ENCODE measurements at regions not wholly inside any gene's neighbourhood (a gene's known extent, or its start where the extent isn't known, plus 50 kb on each side); places are given as distances from the start of the nearest gene placed in this dataset.

- Histone ChIP-seq H3K79me2 (ENCODE audit: insufficient read depth, low read length) (no peaks in the 10 kb centered on the region), H3K27me3 (ENCODE audit: control insufficient read depth in 1 of 2, insufficient read depth in 2 of 2, low read length in 2 of 2) (peaks cover 2 to 60% of the 10 kb centered on the region in 2 experiments; a peak in 4 of 5 replicates), H3K4me3 (replicated peaks in 1 of 3; ENCODE audit: insufficient read depth in 1 of 3, low read depth in 2 of 3, low read length in 3 of 3) (no peak overlapping the region), H4K20me1 (ENCODE audit: insufficient read depth, low read length) (0 out of 2 replicates have a peak, but pooled peaks cover 4% of the 10 kb centered on the region), H2AFZ (ENCODE audit: low read length) (no peak overlapping the region), H3K27ac (ENCODE audit: extremely low read length, insufficient read depth, low read length) (no peak overlapping the region), H3K9ac (ENCODE audit: insufficient read depth, low read depth, low read length) (no peak overlapping the region), H3K4me2 (ENCODE audit: low read depth, low read length) (no peak overlapping the region), H3K4me1 (ENCODE audit: insufficient read depth, low read length) (no peaks in the 10 kb centered on the region), H3K36me3 (replicated peaks in 1 of 2; ENCODE audit: control insufficient read depth in 1 of 2, insufficient read depth in 2 of 2, low read length in 2 of 2) (no peaks in the 10 kb centered on the region), H3K9me3 (ENCODE audit: low read length) (no peaks in the 10 kb centered on the region)
- intact Hi-C loops (cut with micrococcal nuclease; ENCODE audit: unreplicated experiment) (no loop called here), in situ Hi-C loops (cut with HindIII; ENCODE audit: extremely low pct_ligation_motif_present, low pct_unique_long_range_greater_than_20kb) (no loop called here)
- DNase-seq (ENCODE audit: low spot score): no peak
- ATAC-seq: no peak
- ChIA-PET CTCF (ENCODE audit: low intra/inter-chr PET ratio, low total read pairs) (no interaction called here), POLR2A (no interaction called here)
- TF ChIP-seq AHDC1 (CRISPR knock-in tag; IDR thresholded peaks at IDR 0.05; ENCODE audit: borderline replicate concordance): no peak
- no peak for TF ChIP-seq NFATC3 (CRISPR knock-in tag; IDR thresholded peaks at IDR 0.05)
- no peak for TF ChIP-seq SIX1 (CRISPR knock-in tag; IDR thresholded peaks at IDR 0.05; ENCODE audit: borderline replicate concordance)
- TF ChIP-seq ZNF749 (CRISPR knock-in tag; IDR thresholded peaks at IDR 0.05; ENCODE audit: borderline replicate concordance): no peak
- no peak for TF ChIP-seq NBN (conservative IDR thresholded peaks at IDR 0.05)
- no peak for TF ChIP-seq HNF1B (CRISPR knock-in tag; IDR thresholded peaks at IDR 0.05)
- TF ChIP-seq ZNF335 (CRISPR knock-in tag; IDR thresholded peaks at IDR 0.05): no peak
- no TSS peak for BruUV-seq (replicated peaks)
- WGBS (ENCODE audit: low lambda C conversion rate): 8% methylated on average over 7 of the region's 7 CpGs
- FAIRE-seq: no peak
These were observed 117.4 kb upstream of the RTL1 start for GRCh38 chr14:101020834-101021370.
